KBM-7 (cell line): ENCODE measurements at regions not wholly inside any gene's neighbourhood (a gene's known extent, or its start where the extent isn't known, plus 50 kb on each side); places are given as distances from the start of the nearest gene placed in this dataset.

ENCODE experiments used
- DNase-seq: peaks from one replicate; pipeline ENCODE4 v3.0.0-alpha.2; 2015
- in situ Hi-C: fragments of 300-500 bp; cut with MboI; formaldehyde crosslinking; loops from 2 replicates; pipeline ENCODE4 v1.14.3; 2020; ENCODE audit warnings: low sequenced_read_pairs, low pct_unique_long_range_greater_than_20kb, mixed read lengths

GRCh38 chr12:3991798-3992580 lies 118.8 kb upstream of the PARP11 start:
- no peak for DNase-seq
- in situ Hi-C loops: no loop called here

GRCh38 chr12:3990501-3991280 lies 117.5 kb upstream of the PARP11 start:
- no peak for DNase-seq
- in situ Hi-C loops: no loop called here

DNA sequence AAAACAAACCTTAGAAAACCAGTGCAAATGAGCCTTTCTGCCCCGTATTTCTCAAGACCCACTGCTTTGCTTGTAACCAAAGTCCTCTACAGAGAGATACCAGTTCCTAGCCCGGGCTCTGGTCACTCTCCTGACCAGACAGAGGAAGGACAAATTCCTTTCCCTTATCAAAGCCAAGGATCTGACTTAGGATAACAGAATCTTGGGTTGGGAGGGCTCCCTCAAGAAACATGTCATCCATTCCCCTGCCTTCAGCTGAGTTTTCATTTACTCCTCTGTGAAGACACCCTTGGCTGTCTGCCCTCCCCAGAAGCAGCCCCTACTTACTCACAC lies 116.0 kb upstream of the PARP11 start:
- no peak for DNase-seq
- in situ Hi-C loops: no loop called here

DNA sequence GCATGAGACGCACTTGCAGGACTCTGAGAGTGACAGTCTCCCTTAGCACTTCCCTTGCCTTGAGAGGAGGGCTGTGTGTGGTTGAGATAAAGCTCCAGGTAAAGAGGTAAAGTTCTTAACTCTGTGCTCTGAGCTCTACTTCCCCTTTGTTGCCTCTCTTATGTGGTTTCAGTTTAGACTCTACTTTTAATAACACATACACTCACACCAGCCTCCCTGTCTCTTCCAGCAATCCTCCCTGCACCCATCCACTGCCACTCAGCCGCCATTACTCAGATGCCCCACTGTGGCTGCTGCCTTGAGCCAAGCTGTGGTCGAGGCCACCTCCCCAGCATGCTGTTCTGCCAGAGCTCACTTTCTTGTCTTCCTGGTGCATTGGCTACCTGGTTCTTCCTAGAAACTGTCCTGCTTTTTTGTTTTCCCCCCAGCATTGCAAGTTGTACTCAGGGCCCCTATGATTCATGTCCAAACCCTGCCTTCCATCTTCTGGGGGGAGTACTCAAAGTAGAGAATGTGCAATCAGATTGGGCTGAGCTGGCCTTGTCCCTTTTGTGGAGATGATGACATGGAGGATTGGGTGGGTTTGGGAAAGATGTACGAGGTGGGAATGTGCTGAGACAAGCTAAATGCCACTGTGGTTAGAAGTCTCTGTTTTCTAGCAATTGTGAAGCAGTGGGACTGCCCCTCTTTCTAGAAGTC lies 115.5 kb upstream of the PARP11 start:
- DNase-seq: peak; percentile 42
- in situ Hi-C loops: no loop called here

DNA sequence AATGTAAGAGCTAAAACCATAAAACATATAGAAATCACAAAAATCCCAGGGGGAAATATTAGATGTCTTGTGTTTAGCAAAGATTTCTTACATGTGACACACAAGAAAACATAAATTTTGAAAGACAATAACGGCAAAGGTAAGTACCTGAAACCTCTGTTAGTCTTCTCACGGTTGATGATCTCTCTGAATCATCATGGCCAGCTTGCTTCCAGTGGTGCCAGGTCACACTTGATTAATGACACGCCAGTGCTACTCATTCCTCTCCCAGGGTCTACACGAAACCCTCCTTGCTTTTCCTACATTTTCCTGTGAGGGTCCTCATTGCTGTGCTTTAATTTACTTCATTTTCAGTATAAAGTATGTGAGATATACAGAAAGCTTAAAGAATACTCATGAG lies 114.4 kb upstream of the PARP11 start:
- DNase-seq: no peak
- in situ Hi-C loops: no loop called here

- in situ Hi-C loops: no loop called here
- no peak for DNase-seq
Measured at GRCh38 chr12:3980504-3981272, 107.5 kb upstream of the PARP11 start.

- in situ Hi-C loops: no loop called here
- no peak for DNase-seq
Measured at GRCh38 chr12:3977621-3978020, 104.4 kb upstream of the PARP11 start.

- no peak for DNase-seq
- in situ Hi-C loops: no loop called here
Measured at GRCh38 chr12:3976351-3976938, 103.2 kb upstream of the PARP11 start.

DNA sequence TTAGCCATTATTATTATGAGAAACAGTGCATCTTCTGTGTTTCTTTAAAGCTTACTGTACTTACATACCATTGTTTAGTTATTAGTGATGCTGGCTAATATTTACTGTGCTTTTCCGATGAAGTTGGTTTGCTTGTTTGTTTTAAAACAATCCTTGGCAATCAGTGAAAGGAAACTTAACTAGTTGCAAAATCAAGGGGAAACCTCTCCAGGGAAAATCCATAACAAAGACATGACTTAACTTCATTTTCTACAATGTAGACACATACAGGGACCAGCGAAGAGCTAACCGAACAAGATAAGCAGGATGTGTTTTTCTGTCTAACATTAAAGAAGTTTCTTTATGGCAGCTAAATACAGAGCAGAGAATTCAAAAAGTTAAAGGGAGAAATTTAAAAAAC lies 102.5 kb upstream of the PARP11 start:
- in situ Hi-C loops: no loop called here
- no peak for DNase-seq

DNA sequence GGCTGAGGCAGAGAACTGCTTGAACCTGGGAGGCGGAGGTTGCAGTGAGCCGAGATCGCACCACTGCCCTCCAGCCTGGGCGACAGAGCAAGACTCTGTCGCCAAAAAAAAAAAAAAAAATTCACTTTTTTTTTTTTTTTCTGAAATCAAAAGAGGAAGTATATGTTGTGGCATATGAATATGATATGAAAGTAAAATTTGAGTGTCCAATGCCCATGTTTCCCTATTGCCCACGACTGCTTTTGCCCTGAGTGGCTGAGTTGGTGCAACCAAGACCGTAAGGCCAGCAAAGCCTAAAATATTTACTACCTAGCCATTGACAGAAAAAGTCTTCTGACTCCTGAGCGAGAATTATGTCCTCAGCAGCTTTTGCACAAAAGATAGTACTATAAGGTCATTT lies 101.7 kb upstream of the PARP11 start:
- in situ Hi-C loops: no loop called here
- DNase-seq: no peak

DNA sequence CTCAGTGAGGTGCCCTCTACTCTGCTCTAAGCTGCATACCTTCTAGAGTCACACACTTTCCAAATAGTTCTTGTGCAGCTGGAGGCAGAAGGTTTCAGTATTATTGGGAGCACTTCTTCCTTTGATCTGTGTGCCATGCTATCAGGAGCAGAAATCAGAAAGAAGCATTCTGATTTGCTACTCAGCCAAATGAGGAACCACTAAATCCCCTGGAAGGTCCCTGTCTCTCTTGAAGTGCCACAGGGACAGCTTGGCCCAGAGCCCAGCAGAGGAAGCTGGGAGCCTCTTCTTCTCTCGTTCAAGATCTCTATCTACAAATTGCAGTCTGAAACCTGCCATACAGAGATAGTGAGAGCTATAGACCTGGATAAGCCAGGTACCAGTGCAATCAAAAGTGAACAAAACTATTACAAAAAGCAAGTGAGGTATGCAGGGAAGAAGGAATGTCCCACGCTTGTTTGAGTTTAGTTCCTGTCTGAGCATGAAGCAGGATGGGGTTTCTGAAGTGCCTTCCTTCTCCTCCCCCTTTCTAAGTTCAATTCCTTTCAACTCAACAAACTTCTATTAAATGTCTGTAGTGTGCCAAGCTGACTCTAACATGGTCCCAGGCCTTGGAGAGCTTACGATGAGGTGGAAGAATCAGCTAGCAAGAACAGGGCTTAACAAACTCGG lies 100.9 kb upstream of the PARP11 start:
- in situ Hi-C loops: no loop called here
- peak; percentile 55 for DNase-seq

DNA sequence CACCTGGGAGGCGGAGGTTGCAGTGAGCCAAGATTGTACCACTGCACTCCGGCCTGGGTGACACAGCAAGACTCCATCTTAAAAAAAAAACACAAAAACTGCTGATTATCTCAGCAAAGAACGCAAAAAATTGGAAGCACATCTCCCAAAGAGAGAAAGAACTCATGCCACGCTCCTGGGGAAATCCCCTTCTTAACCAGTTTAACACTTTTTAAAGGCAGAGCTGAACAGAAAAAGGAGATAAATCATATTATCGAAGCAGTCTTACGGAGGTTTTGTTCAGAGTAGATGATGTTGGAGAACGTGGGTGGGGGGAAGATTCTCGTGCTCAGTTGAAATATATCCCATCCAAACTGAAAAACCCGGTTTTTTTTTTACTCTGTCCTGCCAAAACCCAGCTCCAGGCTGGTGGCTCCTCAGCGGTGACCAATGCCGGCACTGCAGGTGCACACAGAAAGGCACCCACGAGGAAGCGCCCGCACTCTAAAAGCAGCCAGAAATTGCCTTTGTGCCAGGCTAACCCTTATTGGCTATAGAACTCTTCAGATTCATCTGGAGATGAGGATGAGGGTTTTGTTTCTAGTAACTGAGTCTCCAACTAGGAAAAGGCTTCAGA lies 100.2 kb upstream of the PARP11 start:
- in situ Hi-C loops: no loop called here
- no peak for DNase-seq

GRCh38 chr12:3972576-3972975 lies 99.4 kb upstream of the PARP11 start:
- in situ Hi-C loops: no loop called here
- no peak for DNase-seq

GRCh38 chr12:3968523-3968922 lies 95.3 kb upstream of the PARP11 start:
- no peak for DNase-seq
- in situ Hi-C loops: no loop called here

DNA sequence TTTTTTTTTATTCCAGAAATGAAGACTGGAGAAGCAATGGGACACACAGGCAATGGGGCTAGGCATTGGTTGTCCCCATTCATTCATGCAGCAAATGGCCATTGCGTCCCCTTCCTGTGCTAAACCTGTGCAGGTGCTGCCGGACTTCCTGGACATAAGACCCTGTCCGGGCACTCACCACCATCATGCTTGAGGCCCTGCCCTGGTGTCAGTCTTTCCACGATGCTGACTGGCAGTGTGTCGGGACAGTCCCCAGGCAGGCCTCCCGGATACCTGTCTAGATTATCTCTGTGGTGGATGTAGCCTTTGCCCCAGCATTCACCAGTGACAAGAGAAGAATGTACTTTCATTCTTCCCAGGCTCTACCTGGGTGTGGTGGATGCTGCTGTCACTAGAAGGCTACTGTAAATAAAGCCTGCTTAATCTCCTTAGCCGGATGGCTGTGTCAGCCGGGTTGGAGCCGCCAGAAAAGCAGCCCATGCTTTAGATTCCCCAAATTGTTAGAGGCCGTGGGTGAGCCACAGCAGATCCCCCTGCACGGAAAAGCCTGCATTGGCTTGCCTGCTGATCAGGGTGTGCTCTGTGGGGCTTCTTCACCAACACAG lies 94.5 kb upstream of the PARP11 start:
- in situ Hi-C loops: no loop called here
- DNase-seq: no peak

GRCh38 chr12:3966376-3966775 lies 93.2 kb upstream of the PARP11 start:
- in situ Hi-C loops: no loop called here
- no peak for DNase-seq

GRCh38 chr12:3965046-3965445 lies 91.8 kb upstream of the PARP11 start:
- in situ Hi-C loops: no loop called here

GRCh38 chr12:3964439-3964838 lies 91.2 kb upstream of the PARP11 start:
- in situ Hi-C loops: no loop called here
- peak; percentile 17 for DNase-seq

More at GRCh38 chr12:3965046-3965445, 91.8 kb upstream of the PARP11 start:
- no peak for DNase-seq
